ENCODE measurements at regions not wholly inside any gene's neighbourhood (a gene's known extent, or its start where the extent isn't known, plus 50 kb on each side); places are given as distances from the start of the nearest gene placed in this dataset.

DNA sequence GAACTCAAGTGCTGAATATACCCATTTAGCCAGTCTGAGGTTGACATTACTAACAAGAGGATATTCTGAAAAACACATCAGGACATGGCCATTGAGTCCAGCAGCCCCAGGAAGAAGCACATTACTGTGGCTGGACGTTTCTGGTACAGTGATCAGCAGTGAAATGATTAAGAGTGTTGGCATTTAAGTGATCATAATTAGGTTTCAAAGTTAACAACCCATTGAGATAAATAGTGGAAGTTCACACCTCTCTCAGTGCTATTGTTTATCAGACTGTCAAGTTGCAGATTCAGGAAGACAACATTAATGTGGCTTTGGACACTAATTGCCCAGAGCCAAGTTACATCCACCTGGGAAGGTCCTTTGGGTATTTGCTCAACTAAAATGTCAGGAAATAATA is 139.5 kb upstream of the GAREM1 start:
- Histone ChIP-seq H3K4me1 (ENCODE audit: control insufficient read depth in 5 of 5, insufficient read depth in 5 of 5, low read length in 5 of 5) (no peaks in the 10 kb centered on the region), H3K27me3 (ENCODE audit: control insufficient read depth in 3 of 3, insufficient read depth in 3 of 3, low read length in 2 of 3) (no peaks in the 10 kb centered on the region), H3K9ac (ENCODE audit: insufficient read depth in 1 of 2, low read length in 2 of 2) (no peak overlapping the region), H3K27ac (ENCODE audit: low read depth in 1 of 2, low read length in 1 of 2) (no peak overlapping the region), H3K9me3 (ENCODE audit: control insufficient read depth in 4 of 4, insufficient read depth in 3 of 4, low read length in 3 of 4) (peaks cover 0 to 4% (median 0%) of the 10 kb centered on the region in 4 donors), H3K36me3 (ENCODE audit: control insufficient read depth in 4 of 4, insufficient read depth in 4 of 4, low read length in 4 of 4) (no peaks in the 10 kb centered on the region), H3K4me3 (no peak overlapping the region)
- 17 to 19% methylated on average over 1 of the region's 1 CpG for WGBS, 2 donors
- no peak for DNase-seq
- no peak for ATAC-seq (ENCODE audit: insufficient read depth, low FRiP score)
- TF ChIP-seq, protein P1, sequence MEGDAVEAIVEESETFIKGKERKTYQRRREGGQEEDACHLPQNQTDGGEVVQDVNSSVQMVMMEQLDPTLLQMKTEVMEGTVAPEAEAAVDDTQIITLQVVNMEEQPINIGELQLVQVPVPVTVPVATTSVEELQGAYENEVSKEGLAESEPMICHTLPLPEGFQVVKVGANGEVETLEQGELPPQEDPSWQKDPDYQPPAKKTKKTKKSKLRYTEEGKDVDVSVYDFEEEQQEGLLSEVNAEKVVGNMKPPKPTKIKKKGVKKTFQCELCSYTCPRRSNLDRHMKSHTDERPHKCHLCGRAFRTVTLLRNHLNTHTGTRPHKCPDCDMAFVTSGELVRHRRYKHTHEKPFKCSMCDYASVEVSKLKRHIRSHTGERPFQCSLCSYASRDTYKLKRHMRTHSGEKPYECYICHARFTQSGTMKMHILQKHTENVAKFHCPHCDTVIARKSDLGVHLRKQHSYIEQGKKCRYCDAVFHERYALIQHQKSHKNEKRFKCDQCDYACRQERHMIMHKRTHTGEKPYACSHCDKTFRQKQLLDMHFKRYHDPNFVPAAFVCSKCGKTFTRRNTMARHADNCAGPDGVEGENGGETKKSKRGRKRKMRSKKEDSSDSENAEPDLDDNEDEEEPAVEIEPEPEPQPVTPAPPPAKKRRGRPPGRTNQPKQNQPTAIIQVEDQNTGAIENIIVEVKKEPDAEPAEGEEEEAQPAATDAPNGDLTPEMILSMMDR (IDR thresholded peaks at IDR 0.05; ENCODE audit: control extremely low read depth, extremely low read depth): no peak

DNA sequence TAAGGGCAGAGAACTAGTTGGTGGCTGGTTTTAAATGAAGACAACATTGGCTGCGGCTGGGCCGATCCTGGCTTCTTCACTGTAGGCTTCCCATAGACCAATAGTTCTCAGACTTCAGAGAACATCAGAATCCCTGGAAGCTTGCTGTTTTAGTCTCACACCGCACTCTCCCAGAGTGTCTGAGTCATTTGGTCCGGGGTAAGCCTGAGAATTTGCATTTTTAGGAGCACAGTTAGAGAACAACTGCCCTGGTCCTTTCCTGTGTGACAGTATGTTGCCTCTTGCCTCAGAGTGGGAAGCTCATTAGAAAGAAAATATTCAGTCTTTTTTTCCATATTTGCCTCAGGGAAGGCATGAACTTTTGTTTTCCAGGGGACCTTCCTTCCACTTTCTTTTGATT is 137.1 kb upstream of the GAREM1 start:
- no peak for DNase-seq
- Histone ChIP-seq H3K4me3 (no peak overlapping the region), H3K27ac (ENCODE audit: low read depth in 1 of 2, low read length in 1 of 2) (no peak overlapping the region), H3K9me3 (ENCODE audit: control insufficient read depth in 4 of 4, insufficient read depth in 3 of 4, low read length in 3 of 4) (peaks cover 0 to 4% (median 0%) of the 10 kb centered on the region in 4 donors), H3K36me3 (ENCODE audit: control insufficient read depth in 4 of 4, insufficient read depth in 4 of 4, low read length in 4 of 4) (no peaks in the 10 kb centered on the region), H3K4me1 (ENCODE audit: control insufficient read depth in 5 of 5, insufficient read depth in 5 of 5, low read length in 5 of 5) (no peaks in the 10 kb centered on the region), H3K9ac (ENCODE audit: insufficient read depth in 1 of 2, low read length in 2 of 2) (no peak overlapping the region), H3K27me3 (ENCODE audit: control insufficient read depth in 3 of 3, insufficient read depth in 3 of 3, low read length in 2 of 3) (no peaks in the 10 kb centered on the region)
- 81 to 85% methylated on average over 4 of the region's 4 CpGs for WGBS, 2 donors
- TF ChIP-seq, protein P1 (IDR thresholded peaks at IDR 0.05; ENCODE audit: control extremely low read depth, extremely low read depth): no peak
- ATAC-seq (ENCODE audit: insufficient read depth, low FRiP score): no peak

DNA sequence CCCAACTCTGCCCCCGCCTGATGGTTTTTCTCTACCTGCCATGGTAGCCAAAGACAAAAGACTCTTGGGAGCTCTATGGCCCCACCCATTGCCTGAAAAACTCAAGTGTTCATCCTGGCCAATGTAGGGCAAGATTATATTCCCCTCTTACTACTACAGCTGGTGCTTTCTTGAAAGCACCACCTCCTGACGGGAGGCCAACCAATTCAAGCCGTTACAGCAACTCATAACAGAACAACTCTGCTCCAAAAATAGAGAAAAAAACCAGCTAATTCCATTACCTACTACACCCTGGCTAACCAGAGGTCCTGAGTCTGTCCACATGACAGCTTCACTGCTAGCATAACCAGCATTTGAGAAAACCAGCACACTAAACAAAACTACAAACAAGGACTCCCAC is 127.5 kb upstream of the GAREM1 start:
- no peak for DNase-seq
- TF ChIP-seq, protein P1 (IDR thresholded peaks at IDR 0.05; ENCODE audit: control extremely low read depth, extremely low read depth): no peak
- 87 to 98% methylated on average over 3 of the region's 3 CpGs for WGBS, 2 donors

DNA sequence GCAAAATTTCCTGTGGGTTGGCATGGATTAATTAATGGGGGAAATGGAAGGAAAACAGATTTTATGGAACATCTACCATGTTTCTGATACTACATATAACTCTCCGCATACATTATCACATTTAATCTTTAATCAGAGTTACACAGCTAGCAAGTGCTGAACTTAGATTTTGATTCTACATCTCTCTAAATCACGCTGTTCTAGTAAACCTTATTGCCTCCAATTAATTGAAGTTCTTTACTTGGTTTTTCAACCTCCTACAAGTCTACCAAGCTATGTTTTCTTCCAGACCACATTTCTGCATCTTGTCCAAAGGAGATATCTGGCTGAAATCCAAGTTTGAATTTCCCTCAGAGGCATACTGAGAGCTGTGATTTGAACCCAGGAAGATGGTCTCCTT is 125.8 kb upstream of the GAREM1 start:
- TF ChIP-seq, protein P1 (IDR thresholded peaks at IDR 0.05; ENCODE audit: control extremely low read depth, extremely low read depth): no peak

More for the DNA sequence above, 127.5 kb upstream of the GAREM1 start:
- H3K4me1 ChIP-seq (ENCODE audit: control insufficient read depth in 5 of 5, insufficient read depth in 5 of 5, low read length in 5 of 5): no peaks in the 10 kb centered on the region
- ATAC-seq (ENCODE audit: insufficient read depth, low FRiP score): no peak
- no peak overlapping the region for H3K9ac ChIP-seq (ENCODE audit: insufficient read depth in 1 of 2, low read length in 2 of 2)
- no peak overlapping the region for H3K4me3 ChIP-seq
- no peaks in the 10 kb centered on the region for H3K27me3 ChIP-seq (ENCODE audit: control insufficient read depth in 3 of 3, insufficient read depth in 3 of 3, low read length in 2 of 3)
- no peak overlapping the region for H3K27ac ChIP-seq (ENCODE audit: low read depth in 1 of 2, low read length in 1 of 2)
- no peaks in the 10 kb centered on the region for H3K36me3 ChIP-seq (ENCODE audit: control insufficient read depth in 4 of 4, insufficient read depth in 4 of 4, low read length in 4 of 4)
- peaks cover 0 to 9% (median 0%) of the 10 kb centered on the region in 4 donors for H3K9me3 ChIP-seq (ENCODE audit: control insufficient read depth in 4 of 4, insufficient read depth in 3 of 4, low read length in 3 of 4)

More for the DNA sequence above, 125.8 kb upstream of the GAREM1 start:
- H3K4me1 ChIP-seq (ENCODE audit: control insufficient read depth in 5 of 5, insufficient read depth in 5 of 5, low read length in 5 of 5): no peaks in the 10 kb centered on the region
- H3K27me3 ChIP-seq (ENCODE audit: control insufficient read depth in 3 of 3, insufficient read depth in 3 of 3, low read length in 2 of 3): no peaks in the 10 kb centered on the region
- ATAC-seq (ENCODE audit: insufficient read depth, low FRiP score) (no peak), DNase-seq (no peak)
- no peak overlapping the region for H3K9ac ChIP-seq (ENCODE audit: insufficient read depth in 1 of 2, low read length in 2 of 2)
- H3K36me3 ChIP-seq (ENCODE audit: control insufficient read depth in 4 of 4, insufficient read depth in 4 of 4, low read length in 4 of 4): no peaks in the 10 kb centered on the region
- no peak overlapping the region for H3K4me3 ChIP-seq
- H3K27ac ChIP-seq (ENCODE audit: low read depth in 1 of 2, low read length in 1 of 2): no peak overlapping the region
- peaks cover 0 to 9% (median 0%) of the 10 kb centered on the region in 4 donors for H3K9me3 ChIP-seq (ENCODE audit: control insufficient read depth in 4 of 4, insufficient read depth in 3 of 4, low read length in 3 of 4)
- WGBS, 2 donors: 45 to 48% methylated on average over 2 of the region's 2 CpGs
